ENCODE measurements at regions not wholly inside any gene's neighbourhood (a gene's known extent, or its start where the extent isn't known, plus 50 kb on each side); places are given as distances from the start of the nearest gene placed in this dataset.

GRCh38 chr16:77536809-77537208 lies 102.0 kb upstream of the ADAMTS18 start:
- TF ChIP-seq RAD21 (CRISPR knock-in tag; IDR thresholded peaks at IDR 0.05) (no peak), ZNF24 (IDR thresholded peaks at IDR 0.05) (no peak), THRA (CRISPR knock-in tag; IDR thresholded peaks at IDR 0.05; ENCODE audit: borderline replicate concordance) (no peak), ZNF510 (CRISPR knock-in tag; IDR thresholded peaks at IDR 0.05; ENCODE audit: low read depth) (no peak), ZNF264 (CRISPR knock-in tag; IDR thresholded peaks at IDR 0.05) (no peak), ZNF891 (CRISPR knock-in tag; IDR thresholded peaks at IDR 0.05) (no peak), IKZF1 (IDR thresholded peaks at IDR 0.05) (no peak), GZF1 (CRISPR knock-in tag; IDR thresholded peaks at IDR 0.05) (no peak), SRF (IDR thresholded peaks at IDR 0.05; ENCODE audit: low read depth, low read length) (no peak), IKZF5 (CRISPR knock-in tag; IDR thresholded peaks at IDR 0.05) (no peak)

Measured in HepG2 (cell line).